ENCODE measurements at regions not wholly inside any gene's neighbourhood (a gene's known extent, or its start where the extent isn't known, plus 50 kb on each side); places are given as distances from the start of the nearest gene placed in this dataset.

DNA sequence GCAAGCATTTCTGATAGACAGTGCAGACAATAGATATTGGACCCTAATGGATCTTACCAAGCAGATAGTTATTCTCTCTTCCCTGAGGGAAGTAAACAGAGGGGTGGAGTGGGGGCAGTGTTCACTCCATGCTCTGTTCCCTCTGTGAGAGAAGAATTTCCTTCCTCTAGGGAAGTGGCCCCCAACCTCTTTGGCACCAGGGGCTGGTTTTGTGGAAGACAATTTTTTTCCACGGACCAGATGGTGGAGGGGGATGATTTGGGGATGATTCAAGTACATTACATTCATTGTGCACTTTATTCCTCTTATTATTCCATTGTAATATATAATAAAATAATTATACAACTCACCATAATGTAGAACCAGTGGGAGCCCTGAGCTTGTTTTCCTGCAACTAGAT, 459.9 kb downstream of the ADGRL2 start:
- TF ChIP-seq, protein P1, sequence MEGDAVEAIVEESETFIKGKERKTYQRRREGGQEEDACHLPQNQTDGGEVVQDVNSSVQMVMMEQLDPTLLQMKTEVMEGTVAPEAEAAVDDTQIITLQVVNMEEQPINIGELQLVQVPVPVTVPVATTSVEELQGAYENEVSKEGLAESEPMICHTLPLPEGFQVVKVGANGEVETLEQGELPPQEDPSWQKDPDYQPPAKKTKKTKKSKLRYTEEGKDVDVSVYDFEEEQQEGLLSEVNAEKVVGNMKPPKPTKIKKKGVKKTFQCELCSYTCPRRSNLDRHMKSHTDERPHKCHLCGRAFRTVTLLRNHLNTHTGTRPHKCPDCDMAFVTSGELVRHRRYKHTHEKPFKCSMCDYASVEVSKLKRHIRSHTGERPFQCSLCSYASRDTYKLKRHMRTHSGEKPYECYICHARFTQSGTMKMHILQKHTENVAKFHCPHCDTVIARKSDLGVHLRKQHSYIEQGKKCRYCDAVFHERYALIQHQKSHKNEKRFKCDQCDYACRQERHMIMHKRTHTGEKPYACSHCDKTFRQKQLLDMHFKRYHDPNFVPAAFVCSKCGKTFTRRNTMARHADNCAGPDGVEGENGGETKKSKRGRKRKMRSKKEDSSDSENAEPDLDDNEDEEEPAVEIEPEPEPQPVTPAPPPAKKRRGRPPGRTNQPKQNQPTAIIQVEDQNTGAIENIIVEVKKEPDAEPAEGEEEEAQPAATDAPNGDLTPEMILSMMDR (IDR thresholded peaks at IDR 0.05; ENCODE audit: low read length), result no peak
- no peak for TF ChIP-seq EZH2 (IDR thresholded peaks at IDR 0.05; ENCODE audit: borderline replicate concordance, low read length)
